ENCODE measurements at regions not wholly inside any gene's neighbourhood (a gene's known extent, or its start where the extent isn't known, plus 50 kb on each side); places are given as distances from the start of the nearest gene placed in this dataset.

DNA sequence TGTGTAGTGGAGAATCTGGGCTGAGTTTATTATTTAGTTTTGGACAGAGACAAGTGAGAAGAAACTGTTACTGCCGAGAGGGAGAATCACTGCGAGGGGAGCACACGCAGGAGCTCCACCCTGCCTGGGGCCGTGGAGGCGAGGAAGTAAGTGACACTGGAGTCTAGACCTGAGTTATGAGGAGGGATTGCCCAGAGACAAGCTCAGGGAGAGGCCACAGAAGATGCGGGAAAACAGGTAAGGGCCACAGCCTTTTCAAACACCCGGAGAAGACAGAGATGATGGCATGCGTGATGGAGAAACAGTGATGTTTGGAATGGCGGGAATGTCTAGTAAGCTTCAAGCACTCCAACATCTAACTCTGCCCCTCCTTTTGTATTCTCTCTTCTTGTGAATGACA lies 84.1 kb downstream of the TNFSF11 start:
- DNase-seq, result no peak

DNA sequence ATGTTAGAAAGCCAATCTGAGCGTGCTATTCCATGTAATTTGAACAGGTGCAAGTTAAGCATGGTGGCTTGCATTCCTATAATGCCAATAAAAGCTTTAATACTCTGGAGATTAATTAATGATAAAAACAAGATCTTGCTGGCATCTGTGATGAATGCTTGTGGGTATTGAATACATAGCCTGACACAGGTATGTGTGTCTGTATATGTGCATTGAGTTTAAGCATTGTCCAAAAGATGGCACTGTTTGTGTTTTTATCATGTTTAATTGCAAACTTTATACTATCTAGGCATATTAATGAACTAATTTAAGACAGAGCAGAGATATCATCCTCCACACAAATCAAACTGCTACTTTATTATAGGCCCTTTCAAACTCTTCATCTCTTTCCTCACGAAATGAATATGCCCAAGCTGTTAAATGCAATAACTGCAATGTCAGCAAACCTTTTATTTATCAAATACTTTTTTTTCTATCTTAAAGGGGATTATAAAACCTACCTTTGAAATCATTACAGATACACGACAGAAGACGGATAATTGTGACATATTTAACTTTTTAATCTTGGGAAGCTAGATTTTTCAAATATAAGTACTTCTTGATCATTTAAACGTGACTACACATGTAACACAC lies 86.5 kb downstream of the TNFSF11 start:
- peak; percentile 1 for DNase-seq

DNA sequence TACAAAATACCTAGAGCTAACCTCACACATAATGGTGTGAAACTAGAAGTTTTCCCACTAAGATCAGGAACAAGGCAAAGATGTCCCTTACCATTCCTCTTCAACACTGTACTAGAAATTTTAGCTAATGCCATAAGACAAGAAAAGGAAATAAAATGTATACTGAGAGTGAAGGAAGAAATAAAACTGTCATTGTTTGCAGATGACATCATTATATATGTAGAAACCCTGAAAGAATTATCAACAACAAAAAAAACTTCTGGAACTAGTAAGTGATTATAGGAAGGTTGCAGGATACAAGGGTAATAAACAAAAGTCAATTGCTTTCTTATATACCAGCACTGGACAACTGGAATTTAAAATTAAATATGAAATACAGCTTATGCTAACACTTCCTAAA lies 93.7 kb downstream of the TNFSF11 start:
- DNase-seq, result no peak

DNA sequence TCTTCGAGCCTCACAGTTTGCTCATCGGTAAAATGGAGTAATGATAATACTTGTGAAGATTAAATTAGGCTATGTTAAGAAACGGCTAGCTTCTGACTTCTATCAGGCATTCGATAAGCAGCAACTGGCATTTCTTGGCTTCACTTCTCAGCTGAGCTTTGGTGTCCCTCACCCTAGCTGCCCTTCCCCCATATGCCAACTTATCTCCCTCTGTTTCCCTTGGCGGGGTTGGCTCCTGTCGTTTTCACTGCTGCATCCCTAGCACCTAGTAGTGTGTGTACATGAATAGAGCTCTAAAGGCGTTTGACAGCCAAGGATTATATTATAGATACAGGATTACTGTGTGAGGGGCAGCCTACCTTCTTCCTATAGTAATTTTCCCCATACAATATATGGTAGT lies 97.5 kb downstream of the TNFSF11 start:
- DNase-seq, result no peak

DNA sequence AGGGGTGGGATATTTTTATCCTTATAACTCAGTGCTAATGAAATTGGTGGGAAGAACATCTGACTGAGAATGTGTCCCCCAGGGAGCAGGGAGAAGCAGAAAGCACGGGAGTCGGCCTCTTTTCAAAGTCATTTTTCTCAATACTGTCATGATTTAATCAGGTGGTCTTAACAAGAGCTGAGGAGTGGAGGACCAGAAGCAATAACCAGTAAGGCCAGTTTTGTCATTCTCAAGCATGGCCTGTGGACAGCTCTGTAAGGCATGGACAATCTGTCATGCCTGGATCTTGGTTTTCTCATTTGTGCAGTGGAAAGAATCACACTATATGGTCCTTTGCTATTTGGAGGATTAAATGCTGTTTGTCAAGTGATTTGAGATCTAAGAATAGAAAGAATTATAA lies 99.7 kb downstream of the TNFSF11 start:
- no peak for DNase-seq

DNA sequence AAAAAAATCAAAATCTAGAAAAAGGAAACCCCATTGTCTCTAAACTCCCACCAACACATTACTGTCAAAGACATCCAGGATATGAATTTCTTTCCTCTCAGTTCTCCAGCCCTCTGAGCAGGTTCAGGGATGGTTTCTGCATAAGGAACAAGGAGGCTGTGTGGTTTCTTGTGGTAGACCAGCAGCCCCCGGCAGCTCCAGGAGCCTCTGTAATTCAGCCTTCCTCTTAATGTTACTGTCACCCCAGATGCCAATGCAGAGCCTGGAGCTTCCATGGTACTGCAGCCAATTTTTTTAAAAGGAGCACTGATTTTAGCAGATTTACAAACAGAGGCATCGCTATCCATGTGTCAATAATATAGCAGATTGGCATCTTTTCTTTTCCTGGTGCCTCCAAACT lies 100.6 kb upstream of the FAM216B start:
- no peak for DNase-seq

DNA sequence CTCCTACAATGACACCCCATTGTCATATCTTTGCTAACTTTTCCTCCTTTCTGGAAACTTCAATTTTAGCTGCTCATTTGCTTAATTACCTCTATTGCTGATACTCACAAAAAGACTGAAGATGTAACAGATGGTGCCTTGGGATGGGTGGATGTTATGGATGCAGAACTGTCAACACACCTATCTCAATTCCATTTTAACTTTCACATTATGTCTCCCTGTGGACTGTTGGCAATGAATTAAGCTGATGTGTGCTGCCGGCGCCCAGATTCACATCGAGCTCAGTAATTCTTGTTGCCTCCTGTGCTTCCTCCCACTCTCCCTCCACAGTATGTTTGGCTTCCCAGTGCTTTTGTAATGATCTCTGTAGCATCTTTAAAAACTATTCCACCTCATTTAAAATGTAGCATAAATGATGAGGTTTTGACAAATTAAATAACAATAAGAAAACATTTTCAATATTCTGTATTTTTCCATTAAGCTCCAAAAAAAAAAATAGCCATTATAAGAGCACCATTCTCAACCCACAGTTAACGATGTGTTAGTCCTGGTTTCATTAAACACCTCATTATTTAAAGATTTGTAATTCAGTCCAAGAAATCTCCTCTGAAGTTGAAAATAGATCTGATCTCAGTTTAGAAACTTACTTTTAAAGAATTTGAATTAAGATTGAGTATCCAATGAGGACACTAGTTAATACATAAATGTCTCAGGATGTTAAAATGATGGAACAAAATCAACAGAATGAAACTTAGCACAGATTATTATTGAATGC lies 99.9 kb upstream of the FAM216B start:
- DNase-seq, result peak; percentile 5

DNA sequence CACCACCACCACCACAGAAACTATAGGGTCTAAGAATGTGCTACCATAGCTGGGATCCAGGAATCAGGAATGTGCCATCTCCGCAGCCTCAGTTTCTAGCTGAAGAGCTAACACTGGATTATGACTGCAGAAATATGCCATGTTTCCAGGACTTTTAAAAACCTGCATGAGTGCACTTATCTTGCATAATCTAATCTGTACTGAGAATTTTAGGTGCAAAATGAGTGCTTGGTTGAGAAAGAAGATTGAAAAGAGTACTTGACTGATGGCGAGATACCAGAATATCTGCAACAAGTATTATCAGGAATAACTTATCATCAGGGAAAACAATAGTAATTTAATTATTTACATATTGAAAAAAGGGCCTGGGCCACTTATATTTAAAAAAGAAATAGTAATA lies 97.2 kb upstream of the FAM216B start:
- no peak for DNase-seq

DNA sequence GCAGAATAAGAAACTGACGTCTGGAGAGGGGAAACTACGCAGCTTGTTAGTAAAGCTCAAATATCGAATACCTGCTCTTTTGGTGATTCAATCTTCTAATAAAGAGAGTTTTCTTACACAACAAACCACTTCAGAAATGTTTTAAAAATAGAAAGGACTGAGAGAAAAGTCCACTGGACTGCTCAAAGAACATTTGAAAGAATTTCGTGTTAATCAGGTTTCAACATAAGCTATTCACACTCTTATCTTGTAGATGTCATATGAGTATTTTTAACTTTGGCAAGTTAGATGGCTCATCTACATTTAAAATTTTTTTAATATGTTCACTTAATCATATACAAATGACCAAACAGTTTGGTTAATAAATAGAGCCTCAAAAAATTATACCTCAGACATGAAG lies 95.6 kb upstream of the FAM216B start:
- no peak for DNase-seq

DNA sequence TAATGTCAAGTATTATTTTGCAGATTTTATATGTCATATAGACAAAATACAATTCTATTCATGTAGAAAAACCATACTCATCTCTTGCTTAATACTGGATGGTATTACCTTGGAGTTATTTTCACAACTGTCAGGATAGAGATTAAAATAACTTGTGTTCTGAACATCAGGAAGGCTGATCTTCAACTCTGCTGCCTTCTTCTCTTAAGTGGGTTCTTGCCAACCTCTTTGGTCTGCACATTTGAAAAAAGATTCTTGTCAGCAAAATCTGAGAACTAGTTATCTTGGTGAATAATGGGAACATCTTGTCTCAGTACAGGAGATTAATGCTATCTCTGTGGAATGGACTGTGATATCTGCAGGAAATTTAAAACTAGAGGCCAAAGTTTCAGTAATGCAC lies 95.2 kb upstream of the FAM216B start:
- DNase-seq, result no peak

DNA sequence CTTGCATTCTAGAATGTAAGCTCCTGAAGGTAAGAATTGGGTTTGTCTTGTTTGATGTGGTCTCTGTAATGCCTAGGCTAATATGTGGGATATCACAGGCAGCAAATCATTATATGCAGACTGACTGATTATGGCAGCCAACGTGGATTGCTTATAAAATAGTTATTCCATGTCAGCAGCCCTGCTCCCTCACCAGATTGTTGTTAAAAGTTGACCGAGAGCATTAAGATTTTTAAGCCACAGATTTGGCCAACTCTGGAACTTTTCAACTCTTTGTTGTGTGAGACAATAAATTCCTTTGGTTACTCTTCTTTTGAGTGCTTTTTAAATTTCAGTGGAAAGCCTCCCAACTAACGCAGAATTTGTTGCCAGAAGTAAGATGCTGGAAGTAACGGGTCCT lies 92.6 kb upstream of the FAM216B start:
- no peak for DNase-seq

DNA sequence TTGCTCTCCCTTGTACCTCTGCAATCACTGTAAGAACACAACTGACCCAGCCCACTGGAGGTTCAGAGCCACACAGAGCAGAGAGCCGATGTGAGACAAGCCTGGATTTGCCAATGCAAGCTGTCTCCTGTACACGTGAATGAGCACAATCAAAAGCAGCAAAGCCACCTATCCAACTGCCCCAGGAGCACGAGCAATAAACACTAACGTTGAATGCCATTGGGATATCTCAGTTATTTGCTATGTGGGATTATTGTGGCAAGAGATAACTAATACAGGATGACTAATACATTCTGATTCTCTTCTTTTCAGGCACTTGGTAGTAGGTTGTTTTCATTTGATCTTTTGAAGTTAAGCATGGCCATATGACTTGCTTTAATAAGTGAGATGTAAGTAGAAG lies 85.2 kb upstream of the FAM216B start:
- peak; percentile 31 for DNase-seq

DNA sequence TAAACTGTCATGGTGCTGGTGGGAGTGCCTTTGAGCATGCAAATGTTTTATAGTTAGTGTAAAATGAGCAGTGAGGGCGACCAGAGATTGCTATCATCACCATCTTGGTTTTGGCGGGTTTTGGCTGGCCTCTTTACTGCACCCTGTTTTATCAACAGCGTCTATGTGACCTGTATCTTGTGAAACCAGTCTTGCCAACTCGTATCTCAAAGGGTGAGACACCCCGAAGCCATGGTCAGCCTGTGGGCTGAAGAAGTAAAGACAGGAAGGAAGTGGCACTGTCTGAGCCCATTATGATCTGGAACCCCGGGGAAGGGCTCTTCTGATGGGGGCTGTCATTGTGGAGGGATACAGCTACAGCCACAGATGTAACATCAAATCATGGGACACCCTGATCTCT lies 81.5 kb upstream of the FAM216B start:
- no peak for DNase-seq

DNA sequence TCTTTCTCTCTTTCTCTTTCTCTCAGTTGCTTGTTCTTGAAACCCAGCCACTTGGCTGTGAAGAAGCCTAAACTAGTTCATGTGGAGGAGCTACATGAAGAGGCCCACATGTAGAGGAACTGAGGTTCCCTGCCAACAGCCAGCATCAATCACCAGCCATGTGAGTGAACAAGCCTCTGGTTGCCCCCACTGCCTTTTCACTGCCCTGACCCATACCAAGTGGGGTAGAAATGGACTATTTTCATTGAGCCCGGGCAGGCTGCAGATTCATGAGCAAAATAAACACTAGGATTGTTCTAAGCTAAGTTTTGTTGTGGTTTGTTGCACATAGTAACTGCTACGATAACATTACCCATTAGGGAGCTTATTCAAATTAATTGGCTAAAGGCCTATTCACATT lies 78.7 kb upstream of the FAM216B start:
- no peak for DNase-seq

DNA sequence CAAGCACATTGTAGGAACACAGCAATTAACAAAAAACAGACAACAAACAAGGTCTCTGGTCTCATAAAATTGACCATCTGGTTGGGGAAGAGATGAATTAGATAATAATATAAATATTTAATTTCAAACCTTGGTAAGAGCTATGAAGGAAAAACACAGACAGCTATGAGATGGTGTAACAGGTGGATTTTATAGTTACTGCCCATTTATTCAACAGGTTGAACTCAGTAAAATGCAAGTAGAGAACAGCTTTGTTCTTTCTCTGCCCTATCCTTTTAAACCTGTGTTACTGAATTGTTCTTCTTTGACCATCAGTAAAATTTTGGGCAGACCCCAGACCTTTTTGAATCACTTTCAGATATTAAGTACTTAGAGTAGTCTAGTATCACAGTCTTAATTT lies 77.6 kb upstream of the FAM216B start:
- no peak for DNase-seq

DNA sequence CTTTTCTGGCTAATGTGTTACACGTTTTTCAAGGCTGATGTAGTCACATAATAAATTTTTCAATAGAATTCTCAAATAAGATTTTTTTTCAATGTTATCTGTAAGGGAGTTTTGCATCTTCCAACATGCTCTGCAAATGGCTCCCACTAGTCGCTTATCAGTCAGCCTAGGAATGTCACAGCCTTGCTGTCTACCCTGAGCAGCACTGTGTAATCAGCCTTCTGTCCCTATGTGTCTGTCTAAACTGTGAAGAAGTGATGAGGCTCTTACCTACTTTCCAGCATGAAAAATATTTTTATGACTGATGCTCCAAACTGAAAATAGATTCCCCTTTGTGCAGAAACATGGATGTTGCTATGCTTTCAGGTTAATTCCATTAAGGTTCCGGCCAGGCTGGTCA lies 75.1 kb upstream of the FAM216B start:
- no peak for DNase-seq

DNA sequence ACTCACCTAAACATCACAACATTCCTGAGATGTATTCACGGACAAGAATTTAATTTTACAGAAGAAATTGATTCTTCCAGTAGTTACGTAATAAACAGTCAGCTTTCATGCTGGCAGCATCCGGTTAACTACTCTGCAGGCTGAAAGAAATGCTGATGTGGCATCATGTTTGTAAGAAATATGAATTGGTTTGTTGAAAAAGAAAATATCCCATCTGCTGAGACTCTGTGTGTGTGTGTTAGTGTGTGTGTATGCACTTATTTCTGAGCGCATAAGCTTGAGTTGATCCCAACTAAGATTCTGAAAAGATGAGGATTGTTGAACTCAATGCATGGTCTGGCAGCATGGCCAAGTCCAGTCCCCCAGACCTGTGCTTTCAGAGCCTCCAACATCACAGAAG lies 74.3 kb upstream of the FAM216B start:
- no peak for DNase-seq

DNA sequence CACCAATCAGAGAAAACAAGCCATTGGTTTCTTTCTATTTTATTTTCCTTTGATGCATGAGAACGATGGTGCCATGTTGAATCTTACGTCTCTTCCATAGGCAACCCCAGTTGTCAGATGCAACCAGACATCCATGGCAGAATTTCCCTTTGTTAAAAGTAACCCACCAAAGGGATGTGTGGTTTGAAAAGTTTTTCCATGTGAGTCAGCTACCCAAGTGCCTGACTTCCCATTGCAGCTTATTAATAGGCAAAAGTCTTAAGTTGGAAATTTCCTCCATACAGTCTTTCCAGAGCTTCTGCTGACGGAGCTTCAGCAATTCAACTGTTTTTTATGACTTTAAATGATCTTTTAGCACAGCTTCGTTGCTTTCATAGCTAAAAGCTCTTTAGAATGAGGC lies 73.8 kb upstream of the FAM216B start:
- DNase-seq, result no peak

DNA sequence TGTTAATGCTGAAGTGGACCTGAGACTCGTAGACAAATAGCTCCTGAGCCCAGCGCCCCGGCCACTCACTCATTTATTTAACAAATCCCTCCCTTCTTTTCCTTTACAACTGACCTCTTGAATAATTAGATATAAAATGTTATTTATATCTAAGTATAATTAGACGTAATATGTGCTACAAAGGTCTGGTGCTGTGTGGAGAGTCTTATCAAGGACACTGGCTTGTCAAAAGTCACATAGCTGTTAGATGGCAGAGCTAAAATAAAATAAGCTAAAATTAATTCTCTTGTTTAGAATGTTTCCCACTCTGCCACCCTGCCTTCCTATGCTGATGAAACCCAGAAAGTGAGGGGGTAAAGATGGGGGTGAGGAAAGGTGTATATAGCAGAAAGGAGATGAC lies 73.0 kb upstream of the FAM216B start:
- no peak for DNase-seq

DNA sequence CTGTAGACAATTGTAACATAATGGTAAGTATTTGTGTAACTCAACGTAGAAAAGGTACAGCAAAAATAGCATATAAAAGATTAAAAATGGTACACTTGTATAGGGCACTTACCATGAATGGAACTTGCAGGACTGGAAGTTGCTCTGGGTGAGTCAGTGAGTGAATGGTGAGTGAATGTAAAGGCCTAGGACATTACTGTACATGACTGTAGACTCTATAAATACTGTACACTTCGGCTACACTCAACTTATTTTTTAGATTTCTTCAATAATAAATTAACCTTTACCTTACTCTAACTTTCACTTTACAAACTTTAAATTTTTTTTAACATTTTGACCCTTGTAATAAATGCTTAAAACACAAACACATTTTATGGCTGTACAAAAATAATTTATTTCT lies 72.1 kb upstream of the FAM216B start:
- DNase-seq, result no peak

DNA sequence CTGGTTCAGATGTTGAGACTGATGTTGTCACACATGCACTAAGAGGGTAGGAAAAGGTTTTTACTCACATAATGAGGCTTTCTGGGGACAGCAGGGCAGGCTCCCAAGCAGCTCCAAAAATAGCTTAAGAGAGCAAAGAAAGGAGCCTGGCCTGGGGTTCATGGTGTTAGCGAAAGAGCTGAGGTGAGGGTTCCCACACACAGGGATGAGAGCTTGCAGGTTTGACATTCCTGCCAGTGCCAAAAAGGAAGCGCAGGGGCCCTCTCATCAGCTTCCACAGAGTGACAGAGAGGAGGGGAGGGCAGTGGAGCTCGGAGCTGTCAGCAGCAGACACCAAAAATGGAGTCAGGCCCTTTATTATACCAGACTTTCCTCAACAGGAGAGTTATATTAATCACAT lies 65.5 kb upstream of the FAM216B start:
- DNase-seq, result no peak

DNA sequence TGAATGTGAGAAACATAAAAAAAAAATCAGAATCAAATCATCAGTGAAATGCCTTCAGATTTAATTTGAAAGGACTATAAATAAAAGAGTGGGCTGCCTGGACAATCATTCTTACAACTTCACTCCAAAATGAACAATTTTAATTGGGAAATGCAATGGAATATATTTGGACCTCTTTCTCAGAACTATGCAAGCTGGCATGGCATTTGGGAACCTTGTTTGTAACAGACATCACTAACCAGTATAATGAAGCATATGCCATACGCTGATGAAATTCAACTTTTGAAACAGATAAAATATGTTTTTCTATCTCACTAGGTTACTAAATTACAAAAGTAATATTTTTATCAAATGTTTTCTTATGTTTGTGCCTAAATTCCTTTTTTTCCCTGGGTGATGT lies 64.2 kb upstream of the FAM216B start:
- DNase-seq, result no peak

DNA sequence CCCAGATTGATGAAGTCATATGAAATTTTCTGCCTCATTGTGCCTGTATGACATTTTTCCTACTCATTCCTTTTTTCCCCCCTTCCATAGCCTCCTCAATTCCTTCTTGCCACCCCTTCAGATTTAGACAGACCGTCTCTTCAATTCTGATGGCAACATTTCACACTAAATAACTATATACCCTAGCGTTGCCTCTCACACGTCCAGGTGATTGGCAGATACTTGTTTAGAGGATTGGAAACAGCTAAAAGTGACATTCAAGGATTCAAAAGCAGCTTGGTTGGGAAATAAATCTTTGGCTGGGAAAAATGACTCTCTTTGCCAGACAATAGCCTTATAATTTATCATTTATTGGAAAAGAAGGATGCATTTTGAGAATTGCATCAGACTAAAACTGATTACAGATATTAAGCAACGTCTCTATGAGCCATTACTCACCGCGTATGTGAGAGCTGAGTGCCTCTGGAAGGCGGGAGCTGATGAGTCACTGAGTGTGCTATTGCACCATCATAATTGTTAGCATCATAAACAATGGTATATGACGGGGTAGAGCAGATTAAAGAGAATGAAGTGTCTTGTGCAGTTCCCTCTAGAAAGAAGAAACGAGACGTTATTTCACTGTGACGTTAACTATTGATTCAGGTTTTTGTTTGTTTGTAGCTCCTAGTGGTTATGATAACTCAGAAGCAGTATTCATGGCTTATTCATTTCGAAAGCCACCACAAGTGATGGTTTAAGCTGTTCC lies 61.1 kb upstream of the FAM216B start:
- no peak for DNase-seq

DNA sequence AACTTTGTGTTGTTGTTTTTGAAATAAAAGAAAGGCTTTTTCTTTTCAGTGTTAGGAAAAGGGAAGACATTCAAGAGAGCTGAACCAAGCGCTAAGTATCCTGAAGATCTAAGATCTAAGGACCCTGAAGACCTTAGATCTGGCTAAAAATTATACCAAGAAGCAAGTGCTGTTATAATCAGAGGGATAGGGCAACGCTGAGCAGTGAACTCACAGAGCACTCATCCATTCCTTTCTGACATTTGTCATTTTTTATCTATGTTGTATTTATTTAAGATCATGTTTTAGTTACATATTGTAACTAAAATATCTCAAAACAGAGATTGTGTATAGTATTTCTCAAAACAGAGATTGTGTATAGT lies 60.5 kb upstream of the FAM216B start:
- no peak for DNase-seq

Data from NCI-H1694 (cell line).